Esophagus muscularis mucosa (tissue), 3 donors: ENCODE measurements at regions not wholly inside any gene's neighbourhood (a gene's known extent, or its start where the extent isn't known, plus 50 kb on each side); places are given as distances from the start of the nearest gene placed in this dataset.

Experiments used
- CTCF ChIP-seq, 3 experiments: fragments of 200-600 bp in 2 of 3; fragments of 450-650 bp in 1 of 3; sonication (generic) in 2 of 3; IDR thresholded peaks; one replicate each; pipeline ENCODE4 v1.5.1; 2017 to 2019; ENCODE audit warnings: antibody characterized with exemption in 3 of 3, mild to moderate bottlenecking in 2 of 3, moderate library complexity in 1 of 3
- POLR2A ChIP-seq: fragments of 450-650 bp; IDR thresholded peaks from one replicate; pipeline ENCODE4 v1.6.1; 2017; ENCODE audit warnings: antibody characterized with exemption, moderate library complexity, mild to moderate bottlenecking, low read depth
- POLR2AphosphoS5 ChIP-seq, 2 donors: sonication (generic); formaldehyde crosslinking; IDR thresholded peaks; one replicate each; pipeline ENCODE4 v1.6.1; 2017; ENCODE audit warnings: antibody characterized with exemption in 2 of 2

GRCh38 chr2:129428086-129428660, 551.3 kb upstream of the RAB6C start:
- TF ChIP-seq CTCF (IDR thresholded peaks at IDR 0.05) (no peak), POLR2AphosphoS5 (IDR thresholded peaks at IDR 0.05) (no peak), POLR2A (no peak)
